Activated T-cell treated with anti-CD3 and anti-CD28 coated beads, Interleukin-2, amount 50 U/mL, for 4 hours (primary cell): ENCODE measurements at regions not wholly inside any gene's neighbourhood (a gene's known extent, or its start where the extent isn't known, plus 50 kb on each side); places are given as distances from the start of the nearest gene placed in this dataset.

Source experiments
- ATAC-seq, 2 donors: fragments of 200-7000 bp; cut with Tn5 transposase; one replicate each; pipeline ENCODE4 v1.10.0; 2021
- DNase-seq: peaks from one replicate; pipeline ENCODE4 v3.0.0-alpha.2; 2020
- H3K27me3 Mint-ChIP-seq: one replicate; pipeline ENCODE4 v1.8.0; 2021; ENCODE audit warnings: low read depth, mixed read lengths
- H3K36me3 Mint-ChIP-seq: one replicate; pipeline ENCODE4 v1.8.0; 2022; ENCODE audit warnings: mixed read lengths; ENCODE audit not compliant: insufficient read depth
- H3K4me1 Mint-ChIP-seq: one replicate; pipeline ENCODE4 v1.8.0; 2021; ENCODE audit warnings: low read depth, mixed read lengths
- H3K4me3 Mint-ChIP-seq: one replicate; pipeline ENCODE4 v1.8.0; 2021; ENCODE audit warnings: mild to moderate bottlenecking, moderate library complexity, mixed read lengths
- H3K9me3 Mint-ChIP-seq: one replicate; pipeline ENCODE4 v1.8.0; 2021; ENCODE audit warnings: mixed read lengths

- H3K27me3 Mint-ChIP-seq = no peaks in the 10 kb centered on the region
- DNase-seq = no peak
- ATAC-seq = no peak
- peaks cover 34% of the 10 kb centered on the region for H3K9me3 Mint-ChIP-seq
- no peaks in the 10 kb centered on the region for H3K36me3 Mint-ChIP-seq
- H3K4me1 Mint-ChIP-seq = no peaks in the 10 kb centered on the region
- no peak overlapping the region for H3K4me3 Mint-ChIP-seq
Observed at GRCh38 chr1:187948170-187948794, 1119.5 kb downstream of the PLA2G4A start.

- H3K27me3 Mint-ChIP-seq = no peaks in the 10 kb centered on the region
- DNase-seq (no peak), ATAC-seq (no peak)
- H3K9me3 Mint-ChIP-seq = peaks cover 29% of the 10 kb centered on the region
- H3K4me1 Mint-ChIP-seq = no peaks in the 10 kb centered on the region
- no peaks in the 10 kb centered on the region for H3K36me3 Mint-ChIP-seq
- no peak overlapping the region for H3K4me3 Mint-ChIP-seq
Observed at GRCh38 chr1:187949567-187949966, 1120.8 kb downstream of the PLA2G4A start.

GRCh38 chr1:187951817-187952216 lies 1123.1 kb downstream of the PLA2G4A start:
- Mint-ChIP-seq H3K4me3 (no peak overlapping the region), H3K4me1 (no peaks in the 10 kb centered on the region), H3K36me3 (no peaks in the 10 kb centered on the region), H3K27me3 (no peaks in the 10 kb centered on the region), H3K9me3 (peaks cover 26% of the 10 kb centered on the region)
- ATAC-seq (no peak), DNase-seq (no peak)

GRCh38 chr1:187952446-187952845 lies 1123.7 kb downstream of the PLA2G4A start:
- DNase-seq (no peak), ATAC-seq (no peak)
- H3K4me3 Mint-ChIP-seq = no peak overlapping the region
- no peaks in the 10 kb centered on the region for H3K36me3 Mint-ChIP-seq
- peaks cover 23% of the 10 kb centered on the region for H3K9me3 Mint-ChIP-seq
- H3K4me1 Mint-ChIP-seq = no peaks in the 10 kb centered on the region
- no peaks in the 10 kb centered on the region for H3K27me3 Mint-ChIP-seq

DNA sequence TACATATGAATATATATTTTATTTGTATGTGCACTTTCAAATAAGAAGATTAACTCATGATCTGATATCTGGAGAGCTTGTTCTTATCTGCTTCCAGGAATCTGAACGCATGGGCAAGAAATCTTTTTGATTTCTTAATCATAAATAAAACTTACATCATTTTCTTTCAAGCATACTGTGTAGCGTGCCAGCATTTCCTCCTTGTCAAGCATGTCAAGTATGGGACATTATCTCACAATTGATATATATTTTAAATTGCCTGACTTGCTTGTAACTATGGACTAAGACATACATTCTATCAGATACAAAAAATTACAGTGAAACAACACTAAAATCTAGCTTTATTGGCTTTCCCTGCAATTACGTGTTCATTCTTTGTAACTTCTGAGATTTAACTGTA lies 1128.2 kb downstream of the PLA2G4A start:
- peaks cover 13% of the 10 kb centered on the region for H3K9me3 Mint-ChIP-seq
- H3K4me3 Mint-ChIP-seq = no peak overlapping the region
- H3K4me1 Mint-ChIP-seq = no peaks in the 10 kb centered on the region
- DNase-seq = no peak
- H3K27me3 Mint-ChIP-seq = no peaks in the 10 kb centered on the region
- no peaks in the 10 kb centered on the region for H3K36me3 Mint-ChIP-seq
- ATAC-seq = no peak

GRCh38 chr1:187958207-187958606 lies 1129.5 kb downstream of the PLA2G4A start:
- H3K27me3 Mint-ChIP-seq = no peaks in the 10 kb centered on the region
- ATAC-seq (no peak), DNase-seq (no peak)
- no peaks in the 10 kb centered on the region for H3K36me3 Mint-ChIP-seq
- H3K9me3 Mint-ChIP-seq = peaks cover 8% of the 10 kb centered on the region
- no peak overlapping the region for H3K4me3 Mint-ChIP-seq
- H3K4me1 Mint-ChIP-seq = no peaks in the 10 kb centered on the region

GRCh38 chr1:187959062-187959461 lies 1130.3 kb downstream of the PLA2G4A start:
- H3K4me3 Mint-ChIP-seq = no peak overlapping the region
- no peaks in the 10 kb centered on the region for H3K36me3 Mint-ChIP-seq
- peaks cover 8% of the 10 kb centered on the region for H3K9me3 Mint-ChIP-seq
- ATAC-seq = no peak
- no peak for DNase-seq
- no peaks in the 10 kb centered on the region for H3K4me1 Mint-ChIP-seq
- no peaks in the 10 kb centered on the region for H3K27me3 Mint-ChIP-seq

GRCh38 chr1:187960125-187960638 lies 1131.4 kb downstream of the PLA2G4A start:
- Mint-ChIP-seq H3K36me3 (no peaks in the 10 kb centered on the region), H3K4me1 (no peaks in the 10 kb centered on the region), H3K27me3 (no peaks in the 10 kb centered on the region), H3K4me3 (no peak overlapping the region), H3K9me3 (peaks cover 8% of the 10 kb centered on the region)
- ATAC-seq (no peak), DNase-seq (no peak)

GRCh38 chr1:187961895-187962294 lies 1133.1 kb downstream of the PLA2G4A start:
- Mint-ChIP-seq H3K36me3 (no peaks in the 10 kb centered on the region), H3K4me3 (no peak overlapping the region), H3K9me3 (peaks cover 4% of the 10 kb centered on the region), H3K4me1 (no peaks in the 10 kb centered on the region), H3K27me3 (no peaks in the 10 kb centered on the region)
- ATAC-seq = no peak
- no peak for DNase-seq

- no peak overlapping the region for H3K4me3 Mint-ChIP-seq
- ATAC-seq (no peak), DNase-seq (no peak)
- no peaks in the 10 kb centered on the region for H3K36me3 Mint-ChIP-seq
- H3K4me1 Mint-ChIP-seq = no peaks in the 10 kb centered on the region
- H3K9me3 Mint-ChIP-seq = peaks cover 3% of the 10 kb centered on the region
- no peaks in the 10 kb centered on the region for H3K27me3 Mint-ChIP-seq
Observed at GRCh38 chr1:187971851-187972250, 1143.1 kb downstream of the PLA2G4A start.

- no peak for DNase-seq
- Mint-ChIP-seq H3K4me3 (no peak overlapping the region), H3K9me3 (peaks cover 11% of the 10 kb centered on the region), H3K4me1 (no peaks in the 10 kb centered on the region), H3K36me3 (no peaks in the 10 kb centered on the region), H3K27me3 (no peaks in the 10 kb centered on the region)
- no peak for ATAC-seq
Observed at GRCh38 chr1:187977298-187977697, 1148.5 kb downstream of the PLA2G4A start.

DNA sequence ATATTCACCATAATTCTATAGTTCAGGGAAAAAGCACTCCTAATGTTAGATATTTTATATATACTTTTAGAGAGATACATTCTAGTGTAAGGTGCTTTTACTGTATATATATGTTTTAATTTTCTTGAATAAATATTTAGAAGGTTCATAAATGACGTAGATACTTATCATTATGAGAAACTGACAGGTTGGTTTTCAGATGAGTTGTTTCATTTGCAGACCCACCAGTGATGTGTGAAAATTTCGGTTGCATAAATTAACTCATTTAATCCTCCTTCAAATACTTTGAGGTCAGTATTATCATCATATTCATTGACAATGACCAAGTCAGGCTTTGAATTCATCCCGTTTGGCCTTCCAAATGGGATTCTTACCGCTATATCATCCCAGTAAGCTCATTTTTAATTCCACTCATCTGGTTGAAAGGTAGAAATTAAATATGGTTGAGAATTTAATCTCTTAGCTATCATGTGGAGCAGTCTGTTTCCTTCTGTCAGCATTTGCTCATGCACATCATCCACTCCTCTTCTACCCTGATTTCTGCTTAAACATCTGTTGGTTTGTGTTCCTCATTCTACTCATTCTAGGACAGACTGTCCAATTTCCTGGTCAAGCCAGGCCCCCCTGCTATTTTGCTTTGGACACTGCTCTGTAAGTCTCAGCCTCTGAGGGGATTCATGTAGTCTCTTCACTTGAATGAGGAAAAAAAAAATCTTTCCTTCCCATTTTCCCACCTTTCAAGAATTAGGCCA lies 1156.6 kb downstream of the PLA2G4A start:
- no peak for ATAC-seq
- H3K4me1 Mint-ChIP-seq = no peaks in the 10 kb centered on the region
- peaks cover 16% of the 10 kb centered on the region for H3K9me3 Mint-ChIP-seq
- no peaks in the 10 kb centered on the region for H3K27me3 Mint-ChIP-seq
- DNase-seq = no peak
- H3K4me3 Mint-ChIP-seq = no peak overlapping the region
- no peaks in the 10 kb centered on the region for H3K36me3 Mint-ChIP-seq

DNA sequence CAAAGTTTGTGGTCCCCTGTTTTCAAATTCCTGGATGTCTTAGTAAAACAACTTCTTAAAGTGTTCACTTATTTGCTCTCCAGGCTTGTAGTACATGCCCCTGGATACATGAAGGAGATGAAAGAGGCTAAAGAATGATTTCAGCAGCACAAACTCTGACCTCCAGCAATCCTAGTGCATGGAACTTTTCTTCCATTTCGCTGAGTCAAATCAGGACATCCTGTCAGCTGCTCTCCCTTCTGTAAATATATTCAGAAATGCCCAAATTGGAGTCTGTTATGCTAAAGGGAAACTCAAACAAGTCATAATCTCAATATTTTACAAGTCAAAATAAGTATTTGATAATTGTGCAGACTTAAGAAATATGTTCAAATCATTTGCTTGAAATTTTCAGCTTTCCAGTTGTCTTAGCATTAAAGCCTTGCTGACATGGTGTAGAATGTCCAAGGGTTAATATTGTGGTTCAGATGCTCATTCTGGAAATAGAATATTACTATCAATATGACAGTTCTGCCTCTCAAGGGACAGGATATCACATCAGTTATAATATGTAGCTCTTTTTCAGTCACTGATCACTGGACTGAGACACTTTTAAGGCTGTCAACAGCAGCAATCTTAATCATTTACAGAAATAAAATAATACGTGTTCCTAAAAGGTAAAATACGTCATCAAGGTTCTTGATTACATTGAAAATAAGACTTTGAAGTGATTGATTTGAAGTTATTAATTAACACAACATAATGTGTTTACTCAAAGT lies 1157.3 kb downstream of the PLA2G4A start:
- peaks cover 9% of the 10 kb centered on the region for H3K9me3 Mint-ChIP-seq
- ATAC-seq (no peak), DNase-seq (no peak)
- H3K4me1 Mint-ChIP-seq = no peaks in the 10 kb centered on the region
- no peaks in the 10 kb centered on the region for H3K27me3 Mint-ChIP-seq
- H3K4me3 Mint-ChIP-seq = no peak overlapping the region
- H3K36me3 Mint-ChIP-seq = no peaks in the 10 kb centered on the region

GRCh38 chr1:187987236-187987776 lies 1158.6 kb downstream of the PLA2G4A start:
- ATAC-seq (no peak), DNase-seq (no peak)
- H3K4me3 Mint-ChIP-seq = no peak overlapping the region
- H3K36me3 Mint-ChIP-seq = no peaks in the 10 kb centered on the region
- H3K4me1 Mint-ChIP-seq = no peaks in the 10 kb centered on the region
- no peaks in the 10 kb centered on the region for H3K27me3 Mint-ChIP-seq
- peaks cover 7% of the 10 kb centered on the region for H3K9me3 Mint-ChIP-seq
